Lung (tissue), 11 donors: ENCODE measurements at regions not wholly inside any gene's neighbourhood (a gene's known extent, or its start where the extent isn't known, plus 50 kb on each side); places are given as distances from the start of the nearest gene placed in this dataset.

Experiments
- ATAC-seq: fragments of 200-7000 bp; cut with Tn5 transposase; one replicate; pipeline ENCODE4 v1.9.1; 2020; ENCODE audit warnings: moderate number of reproducible peaks; ENCODE audit not compliant: insufficient read depth, low FRiP score
- DNase-seq, 3 donors: peaks; one replicate each; pipeline ENCODE4 v3.0.0-alpha.2; 2013 to 2017
- H3K27ac ChIP-seq, 2 donors: one replicate each; pipeline ENCODE4 v1.5.1; 2013; ENCODE audit warnings: mild to moderate bottlenecking in 2 of 2, moderate library complexity in 2 of 2, control low read depth in 1 of 2, inconsistent platforms in 1 of 2, low read depth in 1 of 2, low read length in 1 of 2
- H3K27me3 ChIP-seq, 3 donors: one replicate each; pipeline ENCODE4 v1.5.1; 2013; ENCODE audit warnings: low read length in 2 of 3; ENCODE audit not compliant: control insufficient read depth in 3 of 3, insufficient read depth in 3 of 3
- H3K36me3 ChIP-seq, 4 donors: one replicate each; pipeline ENCODE4 v1.5.1; 2013; ENCODE audit warnings: low read length in 4 of 4, mild to moderate bottlenecking in 1 of 4, moderate library complexity in 1 of 4; ENCODE audit not compliant: control insufficient read depth in 4 of 4, insufficient read depth in 4 of 4
- H3K4me1 ChIP-seq, 5 donors: one replicate each; pipeline ENCODE4 v1.5.1; 2013; ENCODE audit warnings: low read length in 5 of 5, mild to moderate bottlenecking in 2 of 5, moderate library complexity in 1 of 5; ENCODE audit not compliant: control insufficient read depth in 5 of 5, insufficient read depth in 5 of 5
- H3K4me3 ChIP-seq: one replicate; pipeline ENCODE4 v1.5.1; 2013; ENCODE audit warnings: mild to moderate bottlenecking, control low read depth, moderate library complexity
- H3K9ac ChIP-seq, 2 donors: one replicate each; pipeline ENCODE4 v1.5.1; 2013; ENCODE audit warnings: low read length in 2 of 2, control low read depth in 1 of 2; ENCODE audit not compliant: insufficient read depth in 1 of 2
- H3K9me3 ChIP-seq, 4 donors: one replicate each; pipeline ENCODE4 v1.5.1; 2013; ENCODE audit warnings: low read length in 3 of 4, mild to moderate bottlenecking in 1 of 4, moderate library complexity in 1 of 4; ENCODE audit not compliant: control insufficient read depth in 4 of 4, insufficient read depth in 3 of 4
- CTCF ChIP-seq: IDR thresholded peaks from 2 replicates; pipeline ENCODE4 v1.5.1; 2012; ENCODE audit warnings: mild to moderate bottlenecking; ENCODE audit errors: control extremely low read depth, extremely low read depth
- WGBS, 2 donors: extraction: QIAGEN DNeasy Blood & Tissue Kit; methylation state at CpG; one replicate each; pipeline ENCODE4 v1.1.7; 2013; 5-methylcytosine and 5-hydroxymethylcytosine counted together
- donor health status: control.
- donor health status: control.
- donor health status: Bipolar disorder and iron deficiency.
- donor health status: healthy.
- donor health status: DM: yes; HTN: yes; CAD: no.

GRCh38 chr2:103130857-103131256 is 369.0 kb downstream of the TMEM182 start:
- peaks cover 0 to 3% (median under 1%) of the 10 kb centered on the region in 4 donors for H3K9me3 ChIP-seq
- H3K27me3 ChIP-seq = no peaks in the 10 kb centered on the region
- 89% methylated on average over 1 of the region's 1 CpG for WGBS, 2 donors
- H3K27ac ChIP-seq = no peak overlapping the region
- DNase-seq = no peak
- no peaks in the 10 kb centered on the region for H3K4me1 ChIP-seq
- no peak for TF ChIP-seq CTCF
- no peak overlapping the region for H3K9ac ChIP-seq
- ATAC-seq = no peak
- no peak overlapping the region for H3K4me3 ChIP-seq
- no peaks in the 10 kb centered on the region for H3K36me3 ChIP-seq

GRCh38 chr2:103132536-103133217 is 370.8 kb downstream of the TMEM182 start:
- no peak for TF ChIP-seq CTCF
- Histone ChIP-seq H3K36me3 (no peaks in the 10 kb centered on the region), H3K4me3 (no peak overlapping the region), H3K27ac (no peak overlapping the region), H3K9me3 (peaks cover 0 to 6% (median under 1%) of the 10 kb centered on the region in 4 donors), H3K9ac (no peak overlapping the region), H3K27me3 (no peaks in the 10 kb centered on the region), H3K4me1 (no peaks in the 10 kb centered on the region)
- 60 to 78% methylated on average over 2 of the region's 2 CpGs for WGBS, 2 donors
- DNase-seq (no peak), ATAC-seq (no peak)

GRCh38 chr2:103135679-103136078 is 373.8 kb downstream of the TMEM182 start:
- H3K9ac ChIP-seq = no peak overlapping the region
- H3K36me3 ChIP-seq = no peaks in the 10 kb centered on the region
- ATAC-seq = no peak
- no peak for TF ChIP-seq CTCF
- H3K27ac ChIP-seq = no peak overlapping the region
- peaks cover 0 to 6% (median under 1%) of the 10 kb centered on the region in 4 donors for H3K9me3 ChIP-seq
- no peaks in the 10 kb centered on the region for H3K4me1 ChIP-seq
- no peak for DNase-seq
- WGBS, 2 donors = 77 to 87% methylated on average over 6 of the region's 6 CpGs
- H3K4me3 ChIP-seq = no peak overlapping the region
- no peaks in the 10 kb centered on the region for H3K27me3 ChIP-seq
